A673 (cell line): ENCODE measurements at regions not wholly inside any gene's neighbourhood (a gene's known extent, or its start where the extent isn't known, plus 50 kb on each side); places are given as distances from the start of the nearest gene placed in this dataset.

Experiments
- BruUV-seq: library from RNA; stranded (reverse); fragments of 400-500 nt; replicated peaks from 2 replicates; lab custom pipeline; 2021; lab: Mats Ljungman, UMichigan
- CTCF ChIA-PET: fragments of 300-600 bp; sonication (Branson Sonifier 250); formaldehyde crosslinking; loops from one replicate; lab custom pipeline; 2022; ENCODE audit warnings: antibody characterized with exemption; lab: Charles Lee
- POLR2A ChIA-PET: fragments of 300-600 bp; sonication (Branson Sonifier 250); formaldehyde crosslinking; loops from one replicate; lab custom pipeline; 2022; ENCODE audit warnings: antibody characterized with exemption; ENCODE audit not compliant: low non-redundant PET; lab: Charles Lee
- DNase-seq: peaks from one replicate; pipeline ENCODE4 v3.0.0-alpha.2; 2015; ENCODE audit warnings: low spot score
- H3K27ac ChIP-seq: fragments of 200-600 bp; sonication (generic); 2 replicates; pipeline ENCODE4 v1.5.1; 2016; ENCODE audit warnings: mixed run types, low read depth, mild to moderate bottlenecking, mixed read lengths, antibody characterized with exemption, low read length; ENCODE audit not compliant: poor library complexity, severe bottlenecking
- H3K27me3 ChIP-seq: fragments of 200-600 bp; sonication (generic); replicated peaks from 2 replicates; pipeline ENCODE4 v1.6.1; 2017; ENCODE audit warnings: mixed run types, low read depth, mild to moderate bottlenecking, mixed read lengths, antibody characterized with exemption, low read length; ENCODE audit not compliant: insufficient read depth, poor library complexity
- H3K36me3 ChIP-seq: fragments of 200-600 bp; sonication (generic); 2 replicates; pipeline ENCODE4 v1.6.1; 2016; ENCODE audit warnings: mixed run types, mild to moderate bottlenecking, mixed read lengths, antibody characterized with exemption, low read length; ENCODE audit not compliant: insufficient read depth, poor library complexity, severe bottlenecking
- H3K4me1 ChIP-seq: fragments of 200-600 bp; sonication (generic); 2 replicates; pipeline ENCODE4 v1.6.1; 2017; ENCODE audit warnings: mixed run types, mild to moderate bottlenecking, mixed read lengths, antibody characterized with exemption, low read length; ENCODE audit not compliant: insufficient read depth, poor library complexity, severe bottlenecking
- H3K4me3 ChIP-seq: fragments of 200-600 bp; sonication (generic); 2 replicates; pipeline ENCODE4 v1.5.1; 2016; ENCODE audit warnings: low read depth, mixed run types, mild to moderate bottlenecking, mixed read lengths, low read length; ENCODE audit not compliant: poor library complexity, severe bottlenecking
- H3K9me3 ChIP-seq: fragments of 200-600 bp; sonication (generic); 2 replicates; pipeline ENCODE4 v1.6.1; 2016; ENCODE audit warnings: mixed run types, low read depth, mild to moderate bottlenecking, mixed read lengths, antibody characterized with exemption, low read length; ENCODE audit not compliant: poor library complexity, severe bottlenecking
- CTCF ChIP-seq: fragments of 300-800, 200-600 bp; sonication (generic); conservative IDR thresholded peaks from 2 replicates; pipeline ENCODE4 v1.5.1; 2017; ENCODE audit warnings: low read depth, mild to moderate bottlenecking, antibody characterized with exemption, low read length, moderate library complexity, mixed read lengths
- EZH2 ChIP-seq: fragments of 200-600 bp; sonication (generic); IDR thresholded peaks from 2 replicates; pipeline ENCODE4 v1.6.1; 2017; ENCODE audit warnings: borderline replicate concordance, low read depth, mild to moderate bottlenecking, mixed read lengths, antibody characterized with exemption, low read length; ENCODE audit not compliant: poor library complexity, severe bottlenecking
- intact Hi-C: fragments of 100-400 bp; cut with micrococcal nuclease; formaldehyde crosslinking; loops from one replicate; pipeline ENCODE4 v1.10.0; 2022; ENCODE audit not compliant: unreplicated experiment

- no peak for TF ChIP-seq EZH2
- no peak for TF ChIP-seq CTCF
- peaks cover 7% of the 10 kb centered on the region for H3K4me1 ChIP-seq
- no peak overlapping the region for H3K4me3 ChIP-seq
- no peaks in the 10 kb centered on the region for H3K36me3 ChIP-seq
- H3K27ac ChIP-seq = no peak overlapping the region
- no peaks in the 10 kb centered on the region for H3K27me3 ChIP-seq
- no TSS peak for BruUV-seq
- DNase-seq = no peak
- H3K9me3 ChIP-seq = no peaks in the 10 kb centered on the region
- ChIA-PET CTCF (no interaction called here), POLR2A (no interaction called here)
- intact Hi-C loops = no loop called here
Measured at GRCh38 chr3:89622063-89622700, 514.8 kb downstream of the EPHA3 start.

- H3K27me3 ChIP-seq = no peaks in the 10 kb centered on the region
- BruUV-seq = no TSS peak
- no peak for TF ChIP-seq CTCF
- no peak for TF ChIP-seq EZH2
- H3K4me1 ChIP-seq = no peaks in the 10 kb centered on the region
- no peaks in the 10 kb centered on the region for H3K9me3 ChIP-seq
- POLR2A ChIA-PET = no interaction called here
- no peak for DNase-seq
- no peaks in the 10 kb centered on the region for H3K36me3 ChIP-seq
- CTCF ChIA-PET = no interaction called here
- intact Hi-C loops = no loop called here
- no peak overlapping the region for H3K27ac ChIP-seq
- H3K4me3 ChIP-seq = no peak overlapping the region
Measured at GRCh38 chr3:89624494-89624893, 517.1 kb downstream of the EPHA3 start.

GRCh38 chr3:89625945-89626344 lies 518.5 kb downstream of the EPHA3 start:
- BruUV-seq = no TSS peak
- no peak for TF ChIP-seq CTCF
- TF ChIP-seq EZH2 = no peak
- no peaks in the 10 kb centered on the region for H3K36me3 ChIP-seq
- no peak for DNase-seq
- H3K27me3 ChIP-seq = no peaks in the 10 kb centered on the region
- H3K4me3 ChIP-seq = no peak overlapping the region
- H3K4me1 ChIP-seq = no peaks in the 10 kb centered on the region
- intact Hi-C loops = no loop called here
- no peak overlapping the region for H3K27ac ChIP-seq
- ChIA-PET CTCF (no interaction called here), POLR2A (no interaction called here)
- no peaks in the 10 kb centered on the region for H3K9me3 ChIP-seq
